GM18498 (cell line): ENCODE measurements at regions not wholly inside any gene's neighbourhood (a gene's known extent, or its start where the extent isn't known, plus 50 kb on each side); places are given as distances from the start of the nearest gene placed in this dataset.
A peak's percentile ranks its signal among the peaks of the same experiment; 100 is the strongest.

ENCODE experiments used
- ATAC-seq: cut with Tn5 transposase; IDR thresholded peaks from one replicate; pipeline ENCODE4 v1.9.1; 2021; ENCODE audit warnings: mild to moderate bottlenecking, moderate library complexity; ENCODE audit not compliant: unreplicated experiment

- peak; percentile 64 for ATAC-seq
Observed at GRCh38 chr4:163858515-163858914, 364.0 kb downstream of the TMA16 start.

- ATAC-seq = no peak
Observed at GRCh38 chr4:163863082-163863481, 368.6 kb downstream of the TMA16 start.

- ATAC-seq = no peak
Observed at GRCh38 chr4:163865010-163865409, 370.5 kb downstream of the TMA16 start.

- ATAC-seq = peak; percentile 58
Observed at GRCh38 chr4:163866728-163867315, 372.3 kb downstream of the TMA16 start.

- no peak for ATAC-seq
Observed at GRCh38 chr4:163868445-163868844, 374.0 kb downstream of the TMA16 start.

GRCh38 chr4:163871078-163871477 is 376.6 kb downstream of the TMA16 start:
- ATAC-seq = no peak

GRCh38 chr4:163875327-163875726 is 380.8 kb downstream of the TMA16 start:
- ATAC-seq = no peak

- ATAC-seq = peak; percentile 50
Observed at GRCh38 chr4:163878336-163879121, 384.0 kb downstream of the TMA16 start.

GRCh38 chr4:163892417-163892816 is 397.9 kb downstream of the TMA16 start:
- no peak for ATAC-seq

GRCh38 chr4:163895378-163896005 is 401.0 kb downstream of the TMA16 start:
- ATAC-seq = no peak

- no peak for ATAC-seq
Observed at GRCh38 chr4:163901319-163901718, 406.8 kb downstream of the TMA16 start.

GRCh38 chr4:163902417-163902816 is 407.9 kb downstream of the TMA16 start:
- ATAC-seq = no peak

- no peak for ATAC-seq
Observed at GRCh38 chr4:163911891-163912290, 417.4 kb downstream of the TMA16 start.

GRCh38 chr4:163913571-163913970 is 419.1 kb downstream of the TMA16 start:
- no peak for ATAC-seq

GRCh38 chr4:163915896-163916295 is 421.4 kb downstream of the TMA16 start:
- no peak for ATAC-seq

- no peak for ATAC-seq
Observed at GRCh38 chr4:163920426-163920825, 425.9 kb downstream of the TMA16 start.

- no peak for ATAC-seq
Observed at GRCh38 chr4:163922302-163922701, 427.8 kb downstream of the TMA16 start.

- ATAC-seq = no peak
Observed at GRCh38 chr4:163923092-163923491, 428.6 kb downstream of the TMA16 start.

- no peak for ATAC-seq
Observed at GRCh38 chr4:163930086-163930485, 435.6 kb downstream of the TMA16 start.

GRCh38 chr4:163932504-163932903 is 438.0 kb downstream of the TMA16 start:
- no peak for ATAC-seq

- no peak for ATAC-seq
Observed at GRCh38 chr4:163939597-163939996, 445.1 kb downstream of the TMA16 start.
